ENCODE measurements at regions not wholly inside any gene's neighbourhood (a gene's known extent, or its start where the extent isn't known, plus 50 kb on each side); places are given as distances from the start of the nearest gene placed in this dataset.
"Not testable (repeated sequence)": the region's sequence is repeated elsewhere in the genome, so short reads cannot be mapped to it uniquely, and the experiment has no call there.

DNA sequence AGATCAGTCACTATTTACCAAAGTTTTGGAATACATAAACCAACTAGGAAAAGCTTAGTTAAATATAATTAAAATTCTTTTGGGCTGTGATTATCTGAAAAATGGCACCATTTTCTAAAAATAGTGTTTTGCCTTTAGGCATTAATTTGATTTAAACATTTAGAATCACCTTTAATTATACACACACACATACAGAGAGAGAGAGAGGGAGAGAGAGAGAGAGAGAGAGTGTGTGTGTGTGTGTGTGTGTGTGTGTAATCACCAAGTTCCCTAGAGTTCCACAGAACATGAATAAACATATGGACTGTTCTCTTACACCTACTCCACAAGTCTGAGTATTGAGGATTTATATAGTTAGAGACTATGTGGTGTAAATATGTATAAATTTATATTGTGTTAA is 141.2 kb upstream of the ATXN1 start:
- no peak for DNase-seq

DNA sequence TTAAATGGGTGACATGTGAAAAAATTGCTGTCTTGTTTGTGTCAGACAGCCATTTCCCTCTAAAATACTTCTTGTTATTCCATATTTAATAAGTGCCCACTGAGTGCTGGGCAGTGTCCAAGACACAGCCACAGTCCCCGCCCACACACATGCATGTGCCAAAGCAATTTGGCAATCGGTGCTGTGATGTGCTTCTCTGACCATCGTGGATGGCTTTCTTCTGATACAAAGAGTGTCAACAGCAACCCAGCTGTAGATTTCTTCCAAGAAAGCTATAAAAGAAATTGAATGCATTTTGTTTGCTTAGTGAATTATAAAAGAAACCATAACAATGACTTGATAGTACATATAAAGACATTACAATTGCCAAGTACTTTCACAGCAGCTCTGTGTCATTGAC is 140.5 kb upstream of the ATXN1 start:
- peak; percentile 14 for DNase-seq

DNA sequence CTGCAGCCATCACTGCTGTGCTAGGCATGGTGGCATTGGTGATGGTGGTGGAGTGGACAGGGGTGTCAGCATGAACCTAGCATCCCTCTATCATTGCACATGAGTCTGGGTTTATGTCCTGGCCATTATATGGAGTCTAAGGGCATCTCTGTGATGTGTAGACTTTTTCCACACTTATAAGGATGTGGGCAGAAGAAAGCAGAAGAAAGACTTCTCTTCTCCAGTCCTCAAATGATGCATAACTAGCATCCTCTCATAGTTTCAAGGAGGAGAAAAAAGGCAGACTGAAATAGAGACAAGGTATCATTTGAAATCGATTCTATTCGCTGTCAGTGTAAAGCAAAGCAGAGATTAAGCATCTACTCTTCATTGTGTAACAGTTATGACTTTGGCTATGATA is 140.0 kb upstream of the ATXN1 start:
- DNase-seq = no peak

DNA sequence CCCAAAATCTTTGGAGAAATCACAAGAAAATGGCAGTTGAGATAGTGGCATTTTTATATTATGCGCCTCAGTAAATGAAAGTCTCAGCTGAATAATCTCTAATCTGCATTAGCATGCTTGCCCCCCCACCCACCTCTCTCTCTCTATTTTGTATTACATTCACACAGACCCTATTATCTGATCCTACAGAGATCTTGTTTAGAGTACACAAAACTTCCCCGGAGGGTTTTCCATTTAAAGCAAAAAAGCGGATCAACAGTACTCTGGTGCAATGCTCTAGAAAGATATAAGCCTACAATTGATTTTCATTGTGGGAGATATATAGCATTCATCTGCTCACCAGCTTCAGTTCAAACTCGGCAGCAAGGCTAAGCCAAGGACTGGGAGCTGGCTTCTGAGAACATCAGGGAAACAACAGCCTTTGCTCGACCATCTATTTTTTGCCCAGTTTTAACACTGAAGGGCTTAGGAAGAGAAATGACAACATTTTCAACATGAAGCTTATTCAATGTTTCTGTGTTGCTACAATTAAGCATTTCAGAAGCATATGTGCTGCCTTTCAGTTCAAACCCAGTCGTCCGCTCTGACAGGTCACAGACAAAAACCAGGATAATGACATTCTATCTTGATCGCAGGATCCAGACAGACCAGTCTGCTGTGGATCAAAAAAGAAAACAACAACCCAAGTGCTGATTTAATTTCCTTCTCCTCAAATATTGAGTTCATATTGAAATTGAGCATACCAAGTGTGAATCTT is 137.6 kb upstream of the ATXN1 start:
- no peak for DNase-seq

- DNase-seq = no peak
Measured at GRCh38 chr6:16897669-16898068, 136.4 kb upstream of the ATXN1 start.

DNA sequence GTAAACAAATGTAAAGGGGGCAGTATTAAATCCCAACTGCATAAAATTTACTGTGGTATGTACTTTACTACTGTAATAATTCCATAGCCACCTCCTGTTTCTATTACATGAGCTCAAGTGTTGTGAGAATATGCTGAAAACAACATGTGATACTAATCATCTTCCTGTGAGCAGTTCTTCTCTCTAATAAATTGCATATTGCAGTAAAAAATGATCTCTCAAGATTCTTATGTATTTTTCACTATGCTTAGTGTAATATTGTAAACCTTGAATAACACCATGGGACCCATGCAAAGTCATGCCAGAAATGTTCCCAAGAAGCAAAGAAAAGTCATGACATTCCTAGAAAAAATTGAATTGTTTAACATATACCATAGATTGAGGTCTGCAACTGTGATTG is 133.0 kb upstream of the ATXN1 start:
- DNase-seq = no peak

- DNase-seq = not testable (repeated sequence)
Measured at GRCh38 chr6:16891110-16891509, 129.8 kb upstream of the ATXN1 start.

- DNase-seq = no peak
Measured at GRCh38 chr6:16885411-16886160, 124.3 kb upstream of the ATXN1 start.

- no peak for DNase-seq
Measured at GRCh38 chr6:16884526-16884925, 123.3 kb upstream of the ATXN1 start.

DNA sequence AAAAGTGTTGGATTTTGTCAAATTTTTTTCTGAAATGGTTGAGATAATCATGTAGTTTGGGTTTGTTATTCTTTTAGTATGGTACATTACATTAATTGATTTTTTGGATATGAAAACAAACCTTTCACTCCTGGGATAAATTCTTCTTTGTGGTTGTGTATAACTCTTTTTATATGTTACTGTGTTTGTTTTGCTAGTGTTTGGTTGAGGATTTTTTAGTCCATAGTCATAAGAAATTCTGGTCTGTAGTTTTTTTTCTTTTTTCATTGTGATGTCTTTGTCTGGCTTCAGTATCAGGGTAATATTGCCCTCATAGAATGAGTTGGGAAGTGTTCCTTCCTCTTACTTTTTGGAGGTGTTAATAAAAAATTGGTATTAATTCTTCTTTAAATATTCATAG is 122.2 kb upstream of the ATXN1 start:
- DNase-seq = no peak

- no peak for DNase-seq
Measured at GRCh38 chr6:16882230-16882629, 121.0 kb upstream of the ATXN1 start.

DNA sequence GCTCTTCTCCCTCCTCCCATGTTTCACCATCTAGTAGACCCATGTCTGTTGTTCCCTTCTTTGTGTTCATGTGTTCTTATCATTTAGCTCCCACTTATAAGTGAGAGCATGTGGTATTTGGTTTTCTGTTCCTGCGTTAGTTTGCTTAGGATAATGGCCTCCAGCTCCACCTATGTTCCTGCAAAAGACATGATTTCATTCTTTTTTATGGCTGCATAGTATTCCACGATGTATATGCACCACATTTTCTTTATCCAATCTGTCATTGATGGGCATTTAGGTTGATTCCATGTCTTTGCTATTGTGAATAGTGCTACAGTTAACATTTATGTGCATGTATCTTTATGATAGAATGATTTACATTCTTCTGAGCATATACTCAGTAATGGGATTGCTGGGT is 115.6 kb upstream of the ATXN1 start:
- not testable (repeated sequence) for DNase-seq

DNA sequence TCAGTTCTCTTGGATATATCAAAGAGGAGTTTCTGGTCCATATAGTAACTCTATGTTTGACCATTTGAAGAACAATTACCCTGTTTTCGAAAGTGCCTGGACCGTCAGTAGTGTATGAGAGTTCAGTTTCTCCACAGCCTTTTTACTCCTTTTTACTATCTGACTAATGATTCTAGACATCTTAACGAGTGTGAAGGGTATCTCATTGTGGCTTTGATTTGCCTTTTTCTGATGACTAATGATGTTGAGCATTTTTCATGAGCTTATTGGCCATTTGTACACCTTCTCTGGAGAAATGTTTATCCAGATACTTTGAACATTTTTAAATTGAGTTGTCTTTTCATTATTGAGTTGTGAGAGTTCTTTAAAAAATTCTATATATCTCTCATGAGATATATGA is 114.9 kb upstream of the ATXN1 start:
- no peak for DNase-seq

GRCh38 chr6:16873698-16874097 is 112.4 kb upstream of the ATXN1 start:
- no peak for DNase-seq

DNA sequence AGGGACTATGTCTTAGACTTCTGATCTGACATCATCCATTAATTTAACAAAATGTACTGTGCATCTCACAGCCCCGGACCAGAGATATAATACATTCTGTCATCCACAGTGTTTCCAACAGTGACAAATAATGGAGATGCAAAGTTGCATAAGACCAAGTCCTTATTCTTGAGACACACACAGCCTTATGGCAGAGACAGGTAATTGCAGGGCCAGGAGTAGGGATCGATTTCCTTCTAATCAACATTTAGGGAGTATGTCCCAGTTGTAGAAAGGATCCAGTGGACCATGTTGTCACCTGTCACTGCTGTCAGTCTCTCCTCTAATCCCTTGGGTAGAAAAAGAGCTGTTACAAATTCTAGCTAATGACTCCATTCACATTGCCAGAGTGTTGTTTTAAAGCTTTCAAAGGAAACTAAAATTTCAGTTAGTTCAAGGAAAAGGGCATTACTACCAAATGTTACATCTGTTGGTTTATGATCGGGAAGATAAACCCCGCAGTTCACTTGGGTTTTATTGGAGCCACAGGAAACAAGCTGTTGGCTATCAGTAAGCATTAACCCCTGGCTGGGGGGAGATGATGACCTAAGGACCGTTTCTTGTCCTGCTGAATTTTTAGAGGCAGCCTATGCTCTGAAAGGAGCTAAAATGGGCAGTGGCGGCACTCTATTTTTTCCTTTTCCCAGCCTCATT is 111.4 kb upstream of the ATXN1 start:
- DNase-seq = peak; percentile 35

DNA sequence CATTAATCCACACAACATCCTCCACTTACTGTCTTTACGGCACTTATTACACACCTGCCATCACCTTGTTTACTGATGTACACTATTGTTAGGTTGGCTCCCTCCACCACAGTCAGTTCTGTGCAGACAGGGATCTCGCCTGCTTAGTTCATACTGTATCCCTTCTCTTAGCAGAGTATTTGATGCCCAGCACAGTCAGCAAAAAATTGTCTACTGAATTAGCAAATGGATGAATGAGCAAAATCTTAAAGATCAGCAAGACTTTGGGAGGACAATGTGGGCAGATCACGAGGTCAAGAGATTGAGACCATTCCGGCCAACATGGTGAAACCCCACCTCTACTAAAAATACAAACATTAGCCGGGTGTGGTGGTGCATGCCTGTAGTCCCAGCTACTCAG is 109.8 kb upstream of the ATXN1 start:
- no peak for DNase-seq

DNA sequence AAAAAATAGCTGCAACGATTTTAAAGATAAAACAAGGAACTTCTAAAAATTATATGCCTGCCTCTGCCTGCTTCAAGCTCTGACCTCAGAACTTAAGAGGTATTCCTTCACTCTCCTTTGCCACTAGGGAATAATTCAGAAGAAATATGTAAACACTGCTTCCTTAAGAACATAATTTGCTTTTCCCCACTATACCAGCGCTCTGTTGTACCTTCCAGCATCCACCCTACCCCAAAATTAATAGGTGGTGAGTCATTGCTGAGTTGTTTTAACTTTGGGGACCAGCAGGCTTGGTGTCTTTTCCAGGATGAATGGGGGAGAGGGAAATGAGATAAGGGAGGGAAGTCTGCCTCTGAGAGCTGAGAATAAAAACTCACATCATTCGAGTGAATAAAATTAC is 107.7 kb upstream of the ATXN1 start:
- no peak for DNase-seq

DNA sequence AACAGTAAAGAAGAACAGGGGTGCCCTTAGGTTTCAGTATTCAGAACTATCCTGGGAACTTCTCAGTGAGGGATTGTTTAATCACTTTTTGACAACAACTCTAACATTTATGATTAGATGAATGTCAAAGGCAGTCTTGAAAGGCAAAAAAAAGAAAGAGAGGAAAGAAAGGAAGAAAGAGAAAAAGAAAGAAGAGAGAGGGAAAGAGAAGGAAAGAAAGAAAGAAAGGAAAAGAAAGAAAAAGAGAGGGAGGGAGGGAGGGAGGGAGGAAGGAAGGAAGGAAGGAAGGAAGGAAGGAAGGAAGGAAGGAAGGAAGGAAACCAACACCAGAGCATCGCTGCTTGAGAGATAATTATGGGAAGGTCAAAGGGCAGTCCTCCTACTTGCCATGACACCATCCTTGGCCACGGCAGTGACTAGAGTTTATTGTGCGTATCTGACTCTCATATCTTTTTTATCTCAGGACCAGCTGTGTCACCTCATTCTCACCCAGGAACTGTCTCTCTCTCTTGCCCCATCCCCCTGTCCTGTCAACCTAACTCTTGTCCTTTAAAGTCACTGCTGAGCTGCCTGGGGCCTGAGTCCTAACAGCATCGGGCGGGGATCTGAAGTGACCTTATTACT is 96.8 kb upstream of the ATXN1 start:
- DNase-seq = peak; percentile 21

GRCh38 chr6:16855460-16855859 is 94.2 kb upstream of the ATXN1 start:
- DNase-seq = no peak

- DNase-seq = no peak
Measured at GRCh38 chr6:16854986-16855385, 93.7 kb upstream of the ATXN1 start.

DNA sequence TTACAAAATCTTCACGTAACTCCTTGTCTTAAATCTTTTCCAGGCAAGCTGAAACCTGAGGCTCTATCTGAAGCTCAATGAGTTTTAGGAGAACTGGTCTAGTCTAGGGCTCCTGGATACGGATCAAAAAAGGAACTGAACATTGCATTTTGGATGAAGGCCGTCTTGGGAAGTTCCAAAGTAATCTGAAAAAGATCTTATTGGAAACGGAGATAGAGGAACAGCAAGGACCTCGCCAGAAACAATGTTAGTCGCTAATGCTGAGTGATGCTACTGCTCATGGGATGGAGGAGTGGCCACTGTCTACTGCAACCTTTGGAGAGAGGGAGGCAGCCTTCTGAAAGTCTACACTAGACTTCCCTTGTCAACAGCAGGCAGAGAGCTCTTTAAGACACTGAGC is 91.4 kb upstream of the ATXN1 start:
- no peak for DNase-seq

- DNase-seq = peak; percentile 55
Measured at GRCh38 chr6:16851758-16852157, 90.5 kb upstream of the ATXN1 start.

GRCh38 chr6:16851044-16851540 is 89.8 kb upstream of the ATXN1 start:
- DNase-seq = no peak
